Mesenchymal stem cell (in vitro differentiated cells and primary cell): ENCODE measurements at regions not wholly inside any gene's neighbourhood (a gene's known extent, or its start where the extent isn't known, plus 50 kb on each side); places are given as distances from the start of the nearest gene placed in this dataset.

Experiments
- DNase-seq: peaks from one replicate; pipeline ENCODE4 v3.0.0-alpha.2; 2013
- H2AFZ ChIP-seq: one replicate; pipeline ENCODE4 v1.6.1; 2013; ENCODE audit warnings: low read depth, mild to moderate bottlenecking, control low read depth, inconsistent platforms, low read length, moderate library complexity
- H2AK5ac ChIP-seq: 2 replicates; pipeline ENCODE4 v1.6.1; 2013; ENCODE audit warnings: low read length, moderate library complexity, mild to moderate bottlenecking, inconsistent platforms; ENCODE audit not compliant: severe bottlenecking
- H2BK120ac ChIP-seq: one replicate; pipeline ENCODE4 v1.6.1; 2013; ENCODE audit warnings: low read depth, mild to moderate bottlenecking, inconsistent platforms, low read length, moderate library complexity
- H2BK12ac ChIP-seq, 2 experiments: one replicate each; pipeline ENCODE4 v1.6.1; 2013; ENCODE audit warnings: inconsistent platforms in 2 of 2, low read length in 2 of 2, mild to moderate bottlenecking in 2 of 2, moderate library complexity in 2 of 2, control low read depth in 1 of 2
- H2BK15ac ChIP-seq: one replicate; pipeline ENCODE4 v1.6.1; 2013; ENCODE audit warnings: mild to moderate bottlenecking, low read depth, inconsistent platforms; ENCODE audit not compliant: poor library complexity, severe bottlenecking
- H2BK5ac ChIP-seq: 2 replicates; pipeline ENCODE4 v1.6.1; 2013; ENCODE audit warnings: low read depth, mild to moderate bottlenecking, low read length, control low read depth, inconsistent platforms; ENCODE audit not compliant: poor library complexity, severe bottlenecking
- H3K14ac ChIP-seq, 2 experiments: one replicate each; pipeline ENCODE4 v1.6.1; 2013; ENCODE audit warnings: inconsistent platforms in 2 of 2, low read length in 2 of 2, control low read depth in 1 of 2, mild to moderate bottlenecking in 1 of 2, moderate library complexity in 1 of 2
- H3K18ac ChIP-seq, 2 experiments: one replicate each; pipeline ENCODE4 v1.6.1; 2013; ENCODE audit warnings: inconsistent platforms in 2 of 2, low read length in 2 of 2, control low read depth in 1 of 2, low read depth in 1 of 2, mild to moderate bottlenecking in 1 of 2
- H3K23ac ChIP-seq, 2 experiments: one replicate each; pipeline ENCODE4 v1.6.1; 2013; ENCODE audit warnings: inconsistent platforms in 2 of 2, low read length in 2 of 2, mild to moderate bottlenecking in 2 of 2, moderate library complexity in 2 of 2, control low read depth in 1 of 2
- H3K27ac ChIP-seq: 2 replicates; pipeline ENCODE4 v1.5.1; 2013; ENCODE audit warnings: mild to moderate bottlenecking, moderate library complexity, low read length, control low read depth, inconsistent platforms; ENCODE audit not compliant: poor library complexity, severe bottlenecking
- H3K27me3 ChIP-seq, 2 experiments: 2 replicates each; pipeline versions ENCODE4 v1.6.1 to v1.7.0; 2013; ENCODE audit warnings: low read length in 2 of 2, mild to moderate bottlenecking in 2 of 2, moderate library complexity in 2 of 2, control low read depth in 1 of 2, inconsistent platforms in 1 of 2; ENCODE audit not compliant: control insufficient read depth in 1 of 2, insufficient read depth in 1 of 2
- H3K36me3 ChIP-seq, 2 experiments: 2 replicates each; pipeline versions ENCODE4 v1.6.1 to v1.7.0; 2013; ENCODE audit warnings: low read length in 2 of 2, control low read depth in 1 of 2, inconsistent platforms in 1 of 2, low read depth in 1 of 2, mild to moderate bottlenecking in 1 of 2; ENCODE audit not compliant: insufficient read depth in 2 of 2, control insufficient read depth in 1 of 2
- H3K4ac ChIP-seq, 2 experiments: one replicate each; pipeline ENCODE4 v1.6.1; 2013; ENCODE audit warnings: inconsistent platforms in 2 of 2, low read length in 2 of 2, mild to moderate bottlenecking in 2 of 2, moderate library complexity in 2 of 2, control low read depth in 1 of 2, low read depth in 1 of 2
- H3K4me1 ChIP-seq: 2 replicates; pipeline ENCODE4 v1.6.1; 2013; ENCODE audit warnings: low read depth, low read length, control low read depth; ENCODE audit not compliant: control insufficient read depth, insufficient read depth
- H3K4me2 ChIP-seq: 2 replicates; pipeline ENCODE4 v1.6.1; 2013; ENCODE audit warnings: low read length, mild to moderate bottlenecking, inconsistent platforms; ENCODE audit not compliant: poor library complexity, severe bottlenecking
- H3K4me3 ChIP-seq, 2 experiments: 2 replicates each; pipeline versions ENCODE4 v1.5.1 to v1.7.0; 2013; ENCODE audit warnings: low read length in 2 of 2, mild to moderate bottlenecking in 2 of 2, control low read depth in 1 of 2, low read depth in 1 of 2; ENCODE audit not compliant: insufficient read depth in 1 of 2
- H3K79me1 ChIP-seq: replicated peaks from 2 replicates; pipeline ENCODE4 v1.6.1; 2013; ENCODE audit warnings: mild to moderate bottlenecking, control low read depth, low read length, inconsistent platforms; ENCODE audit not compliant: poor library complexity, severe bottlenecking
- H3K9ac ChIP-seq: 2 replicates; pipeline ENCODE4 v1.7.0; 2013; ENCODE audit warnings: mild to moderate bottlenecking, low read length, moderate library complexity
- H3K9me3 ChIP-seq: 2 replicates; pipeline ENCODE4 v1.7.0; 2013; ENCODE audit warnings: mild to moderate bottlenecking, low read length; ENCODE audit not compliant: control insufficient read depth
- H4K8ac ChIP-seq: one replicate; pipeline ENCODE4 v1.6.1; 2013; ENCODE audit warnings: inconsistent platforms, mild to moderate bottlenecking, low read length, moderate library complexity
- H4K91ac ChIP-seq: one replicate; pipeline ENCODE4 v1.6.1; 2013; ENCODE audit warnings: mild to moderate bottlenecking, low read length, inconsistent platforms
- WGBS: methylation state at CpG from one replicate; pipeline ENCODE4 v1.1.7; 2013; ENCODE audit warnings: mixed read lengths; 5-methylcytosine and 5-hydroxymethylcytosine counted together

DNA sequence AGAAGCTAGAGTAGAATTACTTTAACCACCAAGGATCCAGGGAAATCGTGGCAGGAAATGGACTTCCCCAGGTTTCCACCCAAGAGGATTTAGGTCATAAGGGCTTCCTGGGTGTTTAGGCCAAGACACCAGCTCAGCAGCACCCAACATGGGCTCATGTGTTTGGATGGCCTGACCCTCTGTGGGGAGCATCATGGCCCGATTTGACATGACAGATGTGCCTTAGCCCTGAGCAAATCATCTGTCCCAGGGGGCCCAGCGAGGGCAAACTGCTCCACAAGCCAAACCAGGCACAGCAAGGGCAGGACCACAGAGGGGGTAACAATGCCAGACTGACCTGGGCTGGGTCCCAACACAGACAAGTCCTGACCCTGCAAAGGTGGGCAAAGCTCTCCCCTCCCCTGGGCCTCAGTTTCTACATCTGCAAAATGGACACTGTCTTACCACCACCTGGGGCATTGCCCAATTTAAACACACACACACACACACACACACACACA is 232.8 kb downstream of the MATN1 start:
- H3K27me3 ChIP-seq = peaks cover 0 to 2% of the 10 kb centered on the region in 2 experiments
- H3K79me1 ChIP-seq = no peaks in the 10 kb centered on the region
- no peak overlapping the region for H3K27ac ChIP-seq
- no peak overlapping the region for H3K4me3 ChIP-seq
- H4K91ac ChIP-seq = no peak overlapping the region
- no peaks in the 10 kb centered on the region for H3K4me1 ChIP-seq
- no peak overlapping the region for H2BK5ac ChIP-seq
- no peak overlapping the region for H2BK15ac ChIP-seq
- DNase-seq = no peak
- no peak overlapping the region for H2AFZ ChIP-seq
- no peak overlapping the region for H2AK5ac ChIP-seq
- H3K18ac ChIP-seq = no peak overlapping the region
- no peak overlapping the region for H3K4me2 ChIP-seq
- H3K4ac ChIP-seq = no peak overlapping the region
- no peaks in the 10 kb centered on the region for H3K36me3 ChIP-seq
- no peak overlapping the region for H3K9ac ChIP-seq
- no peak overlapping the region for H4K8ac ChIP-seq
- H3K23ac ChIP-seq = no peak overlapping the region
- H3K9me3 ChIP-seq = peaks cover 1% of the 10 kb centered on the region
- no peak overlapping the region for H3K14ac ChIP-seq
- WGBS = 31% methylated on average over 3 of the region's 3 CpGs
- H2BK12ac ChIP-seq = no peak overlapping the region
- no peak overlapping the region for H2BK120ac ChIP-seq

DNA sequence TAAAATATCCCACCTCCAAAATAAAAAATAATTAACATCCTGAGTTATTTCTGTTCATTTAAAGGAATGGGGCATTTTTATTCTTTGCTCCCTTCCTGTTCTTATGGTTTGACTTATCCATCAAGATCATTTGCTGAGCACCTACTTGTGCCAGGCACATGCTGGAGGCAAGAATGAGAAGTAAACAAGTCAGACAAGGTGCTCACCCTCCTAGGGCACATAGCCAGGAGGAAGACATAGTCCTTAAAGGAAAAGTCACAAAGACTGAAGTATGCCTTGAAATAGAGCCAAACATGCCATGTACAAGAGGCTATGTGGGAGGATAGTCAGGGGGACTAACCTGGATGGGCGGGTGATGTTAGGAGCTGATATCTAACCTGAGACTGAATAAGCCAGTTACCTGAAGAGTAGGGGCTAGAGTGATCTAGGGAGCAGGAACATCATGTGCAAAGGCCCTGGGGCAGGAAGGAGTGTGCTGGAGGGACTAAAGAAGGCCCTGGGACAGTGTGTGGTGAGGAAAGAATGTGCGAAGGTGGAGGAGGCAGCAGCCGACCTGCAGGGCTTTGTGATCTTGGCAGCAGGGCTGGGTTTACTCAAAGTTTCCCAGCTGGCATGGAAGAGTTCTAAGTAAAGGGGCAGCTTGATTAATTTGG is 233.5 kb downstream of the MATN1 start:
- Histone ChIP-seq H4K91ac (no peak overlapping the region), H2BK12ac (no peak overlapping the region), H3K18ac (no peak overlapping the region), H3K4me3 (no peak overlapping the region), H3K9me3 (peaks cover 9% of the 10 kb centered on the region), H2BK15ac (no peak overlapping the region), H3K4me1 (no peaks in the 10 kb centered on the region), H2BK5ac (no peak overlapping the region), H3K14ac (no peak overlapping the region), H3K27me3 (peaks cover 0 to 7% of the 10 kb centered on the region in 2 experiments), H4K8ac (no peak overlapping the region), H2AFZ (no peak overlapping the region), H3K79me1 (no peaks in the 10 kb centered on the region), H2BK120ac (no peak overlapping the region), H3K36me3 (no peaks in the 10 kb centered on the region), H3K4me2 (no peak overlapping the region), H2AK5ac (no peak overlapping the region), H3K4ac (no peak overlapping the region), H3K9ac (no peak overlapping the region), H3K23ac (no peak overlapping the region), H3K27ac (no peak overlapping the region)
- no peak for DNase-seq
- 80% methylated on average over 3 of the region's 3 CpGs for WGBS

DNA sequence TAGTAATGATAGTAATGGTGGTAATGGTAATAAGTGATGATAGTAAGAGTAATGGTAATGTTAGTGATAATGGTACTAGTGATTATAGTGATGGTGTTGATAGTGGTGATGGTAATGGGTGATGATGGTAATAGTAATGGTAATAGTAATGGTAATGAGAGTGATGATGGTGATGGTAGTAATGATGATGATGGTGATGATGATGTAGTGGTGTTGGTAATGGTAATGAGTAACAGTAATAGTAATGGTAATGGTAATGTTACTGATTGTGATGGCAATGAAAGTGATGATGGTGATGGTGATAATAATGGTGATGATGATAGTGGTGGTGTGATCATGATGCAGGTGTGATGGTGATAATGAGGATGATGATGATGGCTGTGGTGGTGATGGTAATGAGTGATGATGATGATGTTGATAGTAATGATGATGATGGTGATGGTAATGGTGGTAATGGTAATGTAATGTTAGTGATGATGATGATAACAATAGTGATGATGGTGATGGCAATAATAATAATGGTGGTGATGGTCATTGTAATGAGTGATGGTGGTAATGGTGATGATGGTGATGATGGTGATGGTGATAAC is 235.0 kb downstream of the MATN1 start:
- Histone ChIP-seq H2BK12ac (no peak overlapping the region), H4K8ac (no peak overlapping the region), H3K9ac (no peak overlapping the region), H2AFZ (no peak overlapping the region), H3K36me3 (no peaks in the 10 kb centered on the region), H3K27ac (no peak overlapping the region), H2AK5ac (no peak overlapping the region), H2BK15ac (no peak overlapping the region), H3K4me1 (no peaks in the 10 kb centered on the region), H3K4me2 (no peak overlapping the region), H3K4me3 (no peak overlapping the region), H3K4ac (no peak overlapping the region), H3K9me3 (peaks cover 20% of the 10 kb centered on the region), H4K91ac (no peak overlapping the region), H2BK5ac (no peak overlapping the region), H3K79me1 (no peaks in the 10 kb centered on the region), H3K27me3 (peaks cover 0 to 7% of the 10 kb centered on the region in 2 experiments), H3K23ac (no peak overlapping the region), H3K14ac (no peak overlapping the region), H3K18ac (no peak overlapping the region), H2BK120ac (no peak overlapping the region)
- no peak for DNase-seq

DNA sequence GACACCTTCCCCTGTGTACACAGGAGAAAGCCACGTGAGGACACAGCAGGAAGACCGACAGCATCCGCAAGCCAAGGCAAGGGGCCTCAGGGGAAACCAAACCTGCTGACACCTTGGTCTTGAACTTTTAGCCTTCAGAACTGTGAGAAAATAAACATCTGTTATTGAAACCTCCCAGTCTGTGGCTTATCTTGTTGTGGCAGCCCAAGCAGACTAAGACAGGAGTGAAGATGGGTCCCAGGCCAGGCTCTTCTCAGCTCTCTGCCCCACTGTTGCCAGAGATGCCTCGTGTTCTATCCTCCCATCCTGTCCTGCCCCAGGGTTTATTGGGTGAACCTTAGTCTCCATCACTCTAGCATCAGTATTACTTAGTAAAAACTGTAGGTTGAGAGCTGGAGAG is 236.3 kb downstream of the MATN1 start:
- H3K9ac ChIP-seq = no peak overlapping the region
- H3K4me1 ChIP-seq = no peaks in the 10 kb centered on the region
- H2BK12ac ChIP-seq = no peak overlapping the region
- H3K27ac ChIP-seq = no peak overlapping the region
- H3K4ac ChIP-seq = no peak overlapping the region
- no peak overlapping the region for H3K4me3 ChIP-seq
- peaks cover 0 to 7% of the 10 kb centered on the region in 2 experiments for H3K27me3 ChIP-seq
- H3K4me2 ChIP-seq = no peak overlapping the region
- no peak overlapping the region for H2BK5ac ChIP-seq
- DNase-seq = no peak
- H4K91ac ChIP-seq = no peak overlapping the region
- H3K36me3 ChIP-seq = no peaks in the 10 kb centered on the region
- 88% methylated on average over 3 of the region's 4 CpGs for WGBS
- no peaks in the 10 kb centered on the region for H3K79me1 ChIP-seq
- H2BK120ac ChIP-seq = no peak overlapping the region
- no peak overlapping the region for H3K14ac ChIP-seq
- H3K23ac ChIP-seq = no peak overlapping the region
- H2AK5ac ChIP-seq = no peak overlapping the region
- no peak overlapping the region for H4K8ac ChIP-seq
- no peak overlapping the region for H3K18ac ChIP-seq
- no peak overlapping the region for H2BK15ac ChIP-seq
- no peak overlapping the region for H2AFZ ChIP-seq
- H3K9me3 ChIP-seq = peaks cover 34% of the 10 kb centered on the region
